ENCODE measurements at regions not wholly inside any gene's neighbourhood (a gene's known extent, or its start where the extent isn't known, plus 50 kb on each side); places are given as distances from the start of the nearest gene placed in this dataset.

DNA sequence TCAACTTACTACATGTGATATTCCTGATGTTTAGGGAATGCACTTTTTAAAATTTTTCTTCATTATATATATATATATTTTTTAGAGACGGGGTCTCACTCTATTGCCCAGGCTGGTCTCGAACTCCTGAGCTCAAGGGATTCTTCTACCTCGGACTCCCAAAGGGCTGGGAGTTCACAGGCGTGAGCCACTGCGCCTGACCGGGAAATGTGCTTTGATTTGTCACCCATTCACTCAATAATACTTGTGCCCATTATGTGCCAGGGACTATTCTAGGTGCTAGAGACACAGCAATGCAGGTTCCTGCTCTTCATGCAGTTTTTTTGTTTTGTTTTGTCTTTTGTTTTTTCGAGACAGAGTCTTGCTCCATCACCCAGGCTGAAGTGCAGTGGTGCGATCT lies 56.1 kb upstream of the INCENP start:
- TF ChIP-seq, protein P1, sequence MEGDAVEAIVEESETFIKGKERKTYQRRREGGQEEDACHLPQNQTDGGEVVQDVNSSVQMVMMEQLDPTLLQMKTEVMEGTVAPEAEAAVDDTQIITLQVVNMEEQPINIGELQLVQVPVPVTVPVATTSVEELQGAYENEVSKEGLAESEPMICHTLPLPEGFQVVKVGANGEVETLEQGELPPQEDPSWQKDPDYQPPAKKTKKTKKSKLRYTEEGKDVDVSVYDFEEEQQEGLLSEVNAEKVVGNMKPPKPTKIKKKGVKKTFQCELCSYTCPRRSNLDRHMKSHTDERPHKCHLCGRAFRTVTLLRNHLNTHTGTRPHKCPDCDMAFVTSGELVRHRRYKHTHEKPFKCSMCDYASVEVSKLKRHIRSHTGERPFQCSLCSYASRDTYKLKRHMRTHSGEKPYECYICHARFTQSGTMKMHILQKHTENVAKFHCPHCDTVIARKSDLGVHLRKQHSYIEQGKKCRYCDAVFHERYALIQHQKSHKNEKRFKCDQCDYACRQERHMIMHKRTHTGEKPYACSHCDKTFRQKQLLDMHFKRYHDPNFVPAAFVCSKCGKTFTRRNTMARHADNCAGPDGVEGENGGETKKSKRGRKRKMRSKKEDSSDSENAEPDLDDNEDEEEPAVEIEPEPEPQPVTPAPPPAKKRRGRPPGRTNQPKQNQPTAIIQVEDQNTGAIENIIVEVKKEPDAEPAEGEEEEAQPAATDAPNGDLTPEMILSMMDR (IDR thresholded peaks at IDR 0.05), result no peak
- no peak for TF ChIP-seq EZH2 (IDR thresholded peaks at IDR 0.05; ENCODE audit: borderline replicate concordance, insufficient read depth, low read depth, low read length, poor library complexity, severe bottlenecking)

Measured in B cell (primary cell).